ENCODE measurements at regions not wholly inside any gene's neighbourhood (a gene's known extent, or its start where the extent isn't known, plus 50 kb on each side); places are given as distances from the start of the nearest gene placed in this dataset.

GRCh38 chr3:194075088-194075615 lies 60.8 kb upstream of the HES1 start:
- no peak for TF ChIP-seq POLR2A (IDR thresholded peaks at IDR 0.05)
- no peak for TF ChIP-seq CTCF (IDR thresholded peaks at IDR 0.05)
